ENCODE measurements at regions not wholly inside any gene's neighbourhood (a gene's known extent, or its start where the extent isn't known, plus 50 kb on each side); places are given as distances from the start of the nearest gene placed in this dataset.

GRCh38 chr9:88694625-88695024, 159.6 kb downstream of the NXNL2 start:
- Histone ChIP-seq H3K27me3 (ENCODE audit: control insufficient read depth, insufficient read depth, low read length) (no peaks in the 10 kb centered on the region), H3K27ac (ENCODE audit: low read depth, low read length) (peak overlapping the region; percentile 52), H3K9me3 (ENCODE audit: control insufficient read depth, insufficient read depth, low read length) (no peaks in the 10 kb centered on the region; the same call in 1 of the 2 replicates), H3K4me3 (ENCODE audit: low read depth, low read length) (0 out of 2 replicates have a peak overlapping the region, but pooled peaks have one; percentile 20)
- TF ChIP-seq, protein P1, sequence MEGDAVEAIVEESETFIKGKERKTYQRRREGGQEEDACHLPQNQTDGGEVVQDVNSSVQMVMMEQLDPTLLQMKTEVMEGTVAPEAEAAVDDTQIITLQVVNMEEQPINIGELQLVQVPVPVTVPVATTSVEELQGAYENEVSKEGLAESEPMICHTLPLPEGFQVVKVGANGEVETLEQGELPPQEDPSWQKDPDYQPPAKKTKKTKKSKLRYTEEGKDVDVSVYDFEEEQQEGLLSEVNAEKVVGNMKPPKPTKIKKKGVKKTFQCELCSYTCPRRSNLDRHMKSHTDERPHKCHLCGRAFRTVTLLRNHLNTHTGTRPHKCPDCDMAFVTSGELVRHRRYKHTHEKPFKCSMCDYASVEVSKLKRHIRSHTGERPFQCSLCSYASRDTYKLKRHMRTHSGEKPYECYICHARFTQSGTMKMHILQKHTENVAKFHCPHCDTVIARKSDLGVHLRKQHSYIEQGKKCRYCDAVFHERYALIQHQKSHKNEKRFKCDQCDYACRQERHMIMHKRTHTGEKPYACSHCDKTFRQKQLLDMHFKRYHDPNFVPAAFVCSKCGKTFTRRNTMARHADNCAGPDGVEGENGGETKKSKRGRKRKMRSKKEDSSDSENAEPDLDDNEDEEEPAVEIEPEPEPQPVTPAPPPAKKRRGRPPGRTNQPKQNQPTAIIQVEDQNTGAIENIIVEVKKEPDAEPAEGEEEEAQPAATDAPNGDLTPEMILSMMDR (IDR thresholded peaks at IDR 0.05; ENCODE audit: low read depth, low read length), result no peak
- DNase-seq (ENCODE audit: low read depth, low spot score), result peak; percentile 39
- CTCF ChIA-PET, result no interaction called here
- POLR2A ChIA-PET, result no interaction called here

- POLR2A ChIA-PET, result no interaction called here
- Histone ChIP-seq H3K4me3 (ENCODE audit: low read depth, low read length) (no peak overlapping the region), H3K27me3 (ENCODE audit: control insufficient read depth, insufficient read depth, low read length) (no peaks in the 10 kb centered on the region), H3K27ac (ENCODE audit: low read depth, low read length) (no peak overlapping the region), H3K9me3 (ENCODE audit: control insufficient read depth, insufficient read depth, low read length) (peaks cover 4% of the 10 kb centered on the region; the same call in 1 of the 2 replicates)
- no peak for DNase-seq (ENCODE audit: low read depth, low spot score)
- CTCF ChIA-PET, result no interaction called here
- TF ChIP-seq, protein P1 (IDR thresholded peaks at IDR 0.05; ENCODE audit: low read depth, low read length), result no peak
Measured at GRCh38 chr9:88696501-88696900, 161.5 kb downstream of the NXNL2 start.

DNA sequence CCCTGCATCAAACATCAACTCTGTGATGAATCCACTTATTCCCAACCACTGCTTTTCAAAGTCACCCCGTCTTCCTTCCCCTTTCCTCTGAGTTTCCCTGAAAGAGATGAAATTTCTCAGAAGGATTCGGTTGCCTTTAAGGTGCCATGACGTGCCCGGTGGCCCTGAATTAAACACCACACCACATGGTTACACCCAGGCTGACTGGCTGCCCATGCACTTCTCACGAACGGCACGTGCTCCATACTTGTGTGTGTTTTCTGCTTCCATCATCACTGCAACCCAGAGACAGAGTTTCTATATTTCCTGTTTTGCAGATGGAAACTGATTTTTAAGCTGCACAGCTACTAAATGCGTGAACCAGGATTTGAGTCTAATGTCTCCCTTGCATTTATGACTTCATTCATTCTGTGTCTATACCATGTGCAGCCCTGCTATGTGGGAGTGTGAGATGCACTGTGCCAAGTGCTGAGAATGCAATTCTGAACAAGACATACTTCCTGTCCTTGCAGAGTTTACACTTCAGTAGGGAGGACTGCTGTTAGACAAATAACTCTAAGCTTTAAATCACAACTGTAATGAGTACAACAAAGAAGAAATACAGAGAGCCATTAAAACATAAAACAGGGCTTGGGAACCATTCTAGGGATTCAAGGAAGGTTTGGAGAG, 162.9 kb downstream of the NXNL2 start:
- POLR2A ChIA-PET, result no interaction called here
- CTCF ChIA-PET, result no interaction called here

GRCh38 chr9:88702985-88703384, 168.0 kb downstream of the NXNL2 start:
- CTCF ChIA-PET, result no interaction called here

More for the DNA sequence above, 162.9 kb downstream of the NXNL2 start:
- DNase-seq (ENCODE audit: low read depth, low spot score), result no peak
- H3K27me3 ChIP-seq (ENCODE audit: control insufficient read depth, insufficient read depth, low read length), result no peaks in the 10 kb centered on the region
- H3K27ac ChIP-seq (ENCODE audit: low read depth, low read length), result no peak overlapping the region
- H3K4me3 ChIP-seq (ENCODE audit: low read depth, low read length), result no peak overlapping the region
- TF ChIP-seq, protein P1 (IDR thresholded peaks at IDR 0.05; ENCODE audit: low read depth, low read length), result no peak
- H3K9me3 ChIP-seq (ENCODE audit: control insufficient read depth, insufficient read depth, low read length), result peaks cover 4% of the 10 kb centered on the region; the same call in 1 of the 2 replicates

More at GRCh38 chr9:88702985-88703384, 168.0 kb downstream of the NXNL2 start:
- Histone ChIP-seq H3K4me3 (ENCODE audit: low read depth, low read length) (no peak overlapping the region), H3K9me3 (ENCODE audit: control insufficient read depth, insufficient read depth, low read length) (peaks cover 9% of the 10 kb centered on the region), H3K27me3 (ENCODE audit: control insufficient read depth, insufficient read depth, low read length) (no peaks in the 10 kb centered on the region), H3K27ac (ENCODE audit: low read depth, low read length) (no peak overlapping the region)
- DNase-seq (ENCODE audit: low read depth, low spot score), result no peak
- TF ChIP-seq, protein P1 (IDR thresholded peaks at IDR 0.05; ENCODE audit: low read depth, low read length), result no peak
- POLR2A ChIA-PET, result no interaction called here
